ENCODE measurements at regions not wholly inside any gene's neighbourhood (a gene's known extent, or its start where the extent isn't known, plus 50 kb on each side); places are given as distances from the start of the nearest gene placed in this dataset.

GRCh38 chr4:163895378-163896005 is 401.0 kb downstream of the TMA16 start:
- no peaks in the 10 kb centered on the region for H3K4me1 ChIP-seq (ENCODE audit: insufficient read depth, low read length)
- H3K36me3 ChIP-seq (ENCODE audit: insufficient read depth, low read length) = no peaks in the 10 kb centered on the region
- H3K9me3 ChIP-seq (ENCODE audit: low read length) = no peaks in the 10 kb centered on the region
- no peak overlapping the region for H2AFZ ChIP-seq (ENCODE audit: low read depth, low read length)
- H3K4me3 ChIP-seq (ENCODE audit: low read length) = no peak overlapping the region
- no peaks in the 10 kb centered on the region for H3K27me3 ChIP-seq (ENCODE audit: insufficient read depth, low read length)

- Histone ChIP-seq H3K9me3 (ENCODE audit: low read length) (no peaks in the 10 kb centered on the region), H3K36me3 (ENCODE audit: insufficient read depth, low read length) (no peaks in the 10 kb centered on the region), H3K4me1 (ENCODE audit: insufficient read depth, low read length) (no peaks in the 10 kb centered on the region), H2AFZ (ENCODE audit: low read depth, low read length) (no peak overlapping the region), H3K4me3 (ENCODE audit: low read length) (no peak overlapping the region), H3K27me3 (ENCODE audit: insufficient read depth, low read length) (no peaks in the 10 kb centered on the region)
Observed at GRCh38 chr4:163901319-163901718, 406.8 kb downstream of the TMA16 start.

- H3K4me1 ChIP-seq (ENCODE audit: insufficient read depth, low read length) = no peaks in the 10 kb centered on the region
- H3K9me3 ChIP-seq (ENCODE audit: low read length) = no peaks in the 10 kb centered on the region
- no peaks in the 10 kb centered on the region for H3K36me3 ChIP-seq (ENCODE audit: insufficient read depth, low read length)
- H3K4me3 ChIP-seq (ENCODE audit: low read length) = no peak overlapping the region
- H2AFZ ChIP-seq (ENCODE audit: low read depth, low read length) = no peak overlapping the region
- no peaks in the 10 kb centered on the region for H3K27me3 ChIP-seq (ENCODE audit: insufficient read depth, low read length)
Observed at GRCh38 chr4:163902417-163902816, 407.9 kb downstream of the TMA16 start.

GRCh38 chr4:163911891-163912290 is 417.4 kb downstream of the TMA16 start:
- H3K9me3 ChIP-seq (ENCODE audit: low read length) = no peaks in the 10 kb centered on the region
- H3K4me1 ChIP-seq (ENCODE audit: insufficient read depth, low read length) = no peaks in the 10 kb centered on the region
- no peaks in the 10 kb centered on the region for H3K36me3 ChIP-seq (ENCODE audit: insufficient read depth, low read length)
- no peak overlapping the region for H3K4me3 ChIP-seq (ENCODE audit: low read length)
- no peaks in the 10 kb centered on the region for H3K27me3 ChIP-seq (ENCODE audit: insufficient read depth, low read length)
- H2AFZ ChIP-seq (ENCODE audit: low read depth, low read length) = no peak overlapping the region

- Histone ChIP-seq H3K4me1 (ENCODE audit: insufficient read depth, low read length) (no peaks in the 10 kb centered on the region), H3K36me3 (ENCODE audit: insufficient read depth, low read length) (no peaks in the 10 kb centered on the region), H3K27me3 (ENCODE audit: insufficient read depth, low read length) (no peaks in the 10 kb centered on the region), H3K4me3 (ENCODE audit: low read length) (no peak overlapping the region), H3K9me3 (ENCODE audit: low read length) (no peaks in the 10 kb centered on the region), H2AFZ (ENCODE audit: low read depth, low read length) (no peak overlapping the region)
Observed at GRCh38 chr4:163913571-163913970, 419.1 kb downstream of the TMA16 start.

GRCh38 chr4:163915896-163916295 is 421.4 kb downstream of the TMA16 start:
- Histone ChIP-seq H2AFZ (ENCODE audit: low read depth, low read length) (no peak overlapping the region), H3K36me3 (ENCODE audit: insufficient read depth, low read length) (no peaks in the 10 kb centered on the region), H3K4me3 (ENCODE audit: low read length) (no peak overlapping the region), H3K4me1 (ENCODE audit: insufficient read depth, low read length) (no peaks in the 10 kb centered on the region), H3K27me3 (ENCODE audit: insufficient read depth, low read length) (no peaks in the 10 kb centered on the region), H3K9me3 (ENCODE audit: low read length) (no peaks in the 10 kb centered on the region)

- H3K4me1 ChIP-seq (ENCODE audit: insufficient read depth, low read length) = no peaks in the 10 kb centered on the region
- H3K36me3 ChIP-seq (ENCODE audit: insufficient read depth, low read length) = no peaks in the 10 kb centered on the region
- H3K4me3 ChIP-seq (ENCODE audit: low read length) = no peak overlapping the region
- no peaks in the 10 kb centered on the region for H3K9me3 ChIP-seq (ENCODE audit: low read length)
- no peak overlapping the region for H2AFZ ChIP-seq (ENCODE audit: low read depth, low read length)
- H3K27me3 ChIP-seq (ENCODE audit: insufficient read depth, low read length) = no peaks in the 10 kb centered on the region
Observed at GRCh38 chr4:163920426-163920825, 425.9 kb downstream of the TMA16 start.

GRCh38 chr4:163922302-163922701 is 427.8 kb downstream of the TMA16 start:
- Histone ChIP-seq H3K4me3 (ENCODE audit: low read length) (no peak overlapping the region), H3K9me3 (ENCODE audit: low read length) (no peaks in the 10 kb centered on the region), H3K36me3 (ENCODE audit: insufficient read depth, low read length) (no peaks in the 10 kb centered on the region), H3K4me1 (ENCODE audit: insufficient read depth, low read length) (no peaks in the 10 kb centered on the region), H2AFZ (ENCODE audit: low read depth, low read length) (no peak overlapping the region), H3K27me3 (ENCODE audit: insufficient read depth, low read length) (no peaks in the 10 kb centered on the region)

- Histone ChIP-seq H2AFZ (ENCODE audit: low read depth, low read length) (no peak overlapping the region), H3K27me3 (ENCODE audit: insufficient read depth, low read length) (no peaks in the 10 kb centered on the region), H3K4me1 (ENCODE audit: insufficient read depth, low read length) (no peaks in the 10 kb centered on the region), H3K36me3 (ENCODE audit: insufficient read depth, low read length) (no peaks in the 10 kb centered on the region), H3K9me3 (ENCODE audit: low read length) (no peaks in the 10 kb centered on the region), H3K4me3 (ENCODE audit: low read length) (no peak overlapping the region)
Observed at GRCh38 chr4:163923092-163923491, 428.6 kb downstream of the TMA16 start.

- H3K9me3 ChIP-seq (ENCODE audit: low read length) = no peaks in the 10 kb centered on the region
- H3K4me1 ChIP-seq (ENCODE audit: insufficient read depth, low read length) = no peaks in the 10 kb centered on the region
- H2AFZ ChIP-seq (ENCODE audit: low read depth, low read length) = no peak overlapping the region
- no peaks in the 10 kb centered on the region for H3K36me3 ChIP-seq (ENCODE audit: insufficient read depth, low read length)
- H3K27me3 ChIP-seq (ENCODE audit: insufficient read depth, low read length) = no peaks in the 10 kb centered on the region
- no peak overlapping the region for H3K4me3 ChIP-seq (ENCODE audit: low read length)
Observed at GRCh38 chr4:163930086-163930485, 435.6 kb downstream of the TMA16 start.

GRCh38 chr4:163932504-163932903 is 438.0 kb downstream of the TMA16 start:
- Histone ChIP-seq H3K9me3 (ENCODE audit: low read length) (no peaks in the 10 kb centered on the region), H3K4me1 (ENCODE audit: insufficient read depth, low read length) (no peaks in the 10 kb centered on the region), H3K4me3 (ENCODE audit: low read length) (no peak overlapping the region), H3K36me3 (ENCODE audit: insufficient read depth, low read length) (no peaks in the 10 kb centered on the region), H2AFZ (ENCODE audit: low read depth, low read length) (no peak overlapping the region), H3K27me3 (ENCODE audit: insufficient read depth, low read length) (no peaks in the 10 kb centered on the region)

GRCh38 chr4:163939597-163939996 is 445.1 kb downstream of the TMA16 start:
- no peak overlapping the region for H2AFZ ChIP-seq (ENCODE audit: low read depth, low read length)
- no peaks in the 10 kb centered on the region for H3K36me3 ChIP-seq (ENCODE audit: insufficient read depth, low read length)
- no peaks in the 10 kb centered on the region for H3K27me3 ChIP-seq (ENCODE audit: insufficient read depth, low read length)
- no peak overlapping the region for H3K4me3 ChIP-seq (ENCODE audit: low read length)
- H3K9me3 ChIP-seq (ENCODE audit: low read length) = no peaks in the 10 kb centered on the region
- H3K4me1 ChIP-seq (ENCODE audit: insufficient read depth, low read length) = no peaks in the 10 kb centered on the region

GRCh38 chr4:163941221-163941905 is 446.9 kb downstream of the TMA16 start:
- H3K4me1 ChIP-seq (ENCODE audit: insufficient read depth, low read length) = no peaks in the 10 kb centered on the region
- H3K36me3 ChIP-seq (ENCODE audit: insufficient read depth, low read length) = no peaks in the 10 kb centered on the region
- no peak overlapping the region for H3K4me3 ChIP-seq (ENCODE audit: low read length)
- no peak overlapping the region for H2AFZ ChIP-seq (ENCODE audit: low read depth, low read length)
- H3K27me3 ChIP-seq (ENCODE audit: insufficient read depth, low read length) = no peaks in the 10 kb centered on the region
- H3K9me3 ChIP-seq (ENCODE audit: low read length) = no peaks in the 10 kb centered on the region
